Esophagus muscularis mucosa (tissue), 4 donors: ENCODE measurements at regions not wholly inside any gene's neighbourhood (a gene's known extent, or its start where the extent isn't known, plus 50 kb on each side); places are given as distances from the start of the nearest gene placed in this dataset.
"Not testable (repeated sequence)": the region's sequence is repeated elsewhere in the genome, so short reads cannot be mapped to it uniquely, and the experiment has no call there.

Experiments
- DNase-seq: peaks from one replicate; pipeline ENCODE4 v3.0.0-alpha.2; 2017; ENCODE audit errors: extremely low spot score
- H3K27ac ChIP-seq, 4 donors: fragments of 200-600 bp; sonication (generic); replicated peaks in 1 of 4; 1 replicate in 3 of 4; 2 replicates in 1 of 4; pipeline ENCODE4 v1.5.1; 2016 to 2019; ENCODE audit warnings: mild to moderate bottlenecking in 1 of 4
- H3K27me3 ChIP-seq, 4 donors: fragments of 200-600 bp; sonication (generic); one replicate each; pipeline versions ENCODE4 v1.5.1 to v1.6.0; 2016 to 2019
- H3K36me3 ChIP-seq, 4 donors: fragments of 200-600 bp; sonication (generic); one replicate each; pipeline ENCODE4 v1.5.1; 2016 to 2019
- H3K4me1 ChIP-seq, 4 donors: fragments of 200-600 bp; sonication (generic); one replicate each; pipeline ENCODE4 v1.5.1; 2016 to 2019
- H3K4me3 ChIP-seq, 4 donors: fragments of 200-600 bp; sonication (generic); 1 replicate in 2 of 4; 2 replicates in 2 of 4; pipeline ENCODE4 v1.5.1; 2016 to 2019; ENCODE audit warnings: mild to moderate bottlenecking in 4 of 4, moderate library complexity in 1 of 4
- H3K9me3 ChIP-seq, 4 donors: fragments of 200-600 bp; sonication (generic); 1 replicate in 3 of 4; 2 replicates in 1 of 4; pipeline ENCODE4 v1.5.1; 2016 to 2019
- CTCF ChIP-seq, 3 experiments: fragments of 200-600 bp in 2 of 3; fragments of 450-650 bp in 1 of 3; sonication (generic) in 2 of 3; IDR thresholded peaks; one replicate each; pipeline ENCODE4 v1.5.1; 2017 to 2019; ENCODE audit warnings: antibody characterized with exemption in 3 of 3, mild to moderate bottlenecking in 2 of 3, moderate library complexity in 1 of 3
- EP300 ChIP-seq: sonication (generic); formaldehyde crosslinking; IDR thresholded peaks from one replicate; pipeline ENCODE4 v1.6.1; 2017; ENCODE audit warnings: antibody characterized with exemption
- POLR2A ChIP-seq: fragments of 450-650 bp; IDR thresholded peaks from one replicate; pipeline ENCODE4 v1.6.1; 2017; ENCODE audit warnings: antibody characterized with exemption, moderate library complexity, mild to moderate bottlenecking, low read depth
- POLR2AphosphoS5 ChIP-seq, 2 donors: sonication (generic); formaldehyde crosslinking; IDR thresholded peaks; one replicate each; pipeline ENCODE4 v1.6.1; 2017; ENCODE audit warnings: antibody characterized with exemption in 2 of 2
- WGBS: methylation state at CpG from one replicate; pipeline ENCODE4 v1.1.5; 2018; 5-methylcytosine and 5-hydroxymethylcytosine counted together
- intact Hi-C: fragments of 100-400 bp; cut with DNase I; formaldehyde crosslinking; loops from one replicate; pipeline ENCODE4 v1.15.1; 2023

GRCh38 chrX:39427492-39427891 lies 626.2 kb downstream of the MID1IP1 start:
- H3K36me3 ChIP-seq: no peaks in the 10 kb centered on the region
- no peak for DNase-seq
- no peak overlapping the region for H3K4me3 ChIP-seq
- no peaks in the 10 kb centered on the region for H3K9me3 ChIP-seq
- no peaks in the 10 kb centered on the region for H3K27me3 ChIP-seq
- H3K27ac ChIP-seq: peak overlapping the region in 3 of 4 donors; percentile 9 to 59 (median 34)
- WGBS: 39% methylated on average over 6 of the region's 6 CpGs
- TF ChIP-seq POLR2A (no peak), EP300 (no peak), POLR2AphosphoS5 (IDR thresholded peaks at IDR 0.05) (peak in 1 of 2 donors; percentile 37), CTCF (IDR thresholded peaks at IDR 0.05) (no peak)
- H3K4me1 ChIP-seq: peaks cover 0 to 14% (median 13%) of the 10 kb centered on the region in 4 donors
- intact Hi-C loops: no loop called here

GRCh38 chrX:39427906-39428305 lies 626.6 kb downstream of the MID1IP1 start:
- H3K4me3 ChIP-seq: no peak overlapping the region
- WGBS: 68% methylated on average over 3 of the region's 3 CpGs
- TF ChIP-seq POLR2AphosphoS5 (IDR thresholded peaks at IDR 0.05) (no peak), EP300 (no peak), POLR2A (no peak), CTCF (IDR thresholded peaks at IDR 0.05) (no peak)
- intact Hi-C loops: no loop called here
- no peaks in the 10 kb centered on the region for H3K9me3 ChIP-seq
- H3K36me3 ChIP-seq: no peaks in the 10 kb centered on the region
- no peaks in the 10 kb centered on the region for H3K27me3 ChIP-seq
- no peak for DNase-seq
- peaks cover 0 to 14% (median 13%) of the 10 kb centered on the region in 4 donors for H3K4me1 ChIP-seq
- peak overlapping the region in 2 of 4 donors; percentile 34 to 59 for H3K27ac ChIP-seq

DNA sequence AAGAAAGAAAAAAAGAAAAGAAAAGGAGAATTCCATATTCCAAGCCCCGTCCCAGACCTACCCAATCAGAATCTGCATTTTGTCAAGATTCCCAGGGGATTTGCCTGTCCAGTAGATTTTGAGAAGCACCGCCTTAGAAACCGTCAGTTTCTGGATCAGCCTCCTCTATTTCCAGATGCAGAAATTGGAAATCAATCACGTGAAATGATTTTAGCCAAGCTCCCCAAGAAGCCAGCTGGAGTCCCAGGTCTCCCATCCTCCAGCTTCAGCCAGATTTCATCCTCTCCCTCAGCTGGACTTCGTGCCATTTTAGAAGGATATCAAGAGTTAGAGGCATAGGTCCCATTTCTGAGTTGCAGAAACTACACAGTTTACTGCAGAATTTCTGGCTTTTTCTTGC lies 629.3 kb downstream of the MID1IP1 start:
- no peaks in the 10 kb centered on the region for H3K9me3 ChIP-seq
- no peak overlapping the region for H3K27ac ChIP-seq
- no peak overlapping the region for H3K4me3 ChIP-seq
- no peak for TF ChIP-seq POLR2AphosphoS5 (IDR thresholded peaks at IDR 0.05)
- no peak for TF ChIP-seq POLR2A
- H3K4me1 ChIP-seq: peaks cover 0 to 14% (median 13%) of the 10 kb centered on the region in 4 donors
- WGBS: 69% methylated on average over 5 of the region's 5 CpGs
- DNase-seq: no peak
- no peaks in the 10 kb centered on the region for H3K27me3 ChIP-seq
- H3K36me3 ChIP-seq: no peaks in the 10 kb centered on the region
- intact Hi-C loops: no loop called here

GRCh38 chrX:39431893-39432292 lies 630.6 kb downstream of the MID1IP1 start:
- intact Hi-C loops: no loop called here
- WGBS: 38% methylated on average over 2 of the region's 2 CpGs

GRCh38 chrX:39434671-39435070 lies 633.4 kb downstream of the MID1IP1 start:
- DNase-seq, intact Hi-C loops, H3K27me3 ChIP-seq, H3K4me3 ChIP-seq, H3K4me1 ChIP-seq, H3K27ac ChIP-seq, H3K36me3 ChIP-seq: not testable (repeated sequence)
- peaks cover 0 to 14% (median 0%) of the 10 kb centered on the region in 4 donors for H3K9me3 ChIP-seq
- 56% methylated on average over 5 of the region's 5 CpGs for WGBS

More at GRCh38 chrX:39431893-39432292, 630.6 kb downstream of the MID1IP1 start:
- Histone ChIP-seq H3K4me3 (no peak overlapping the region), H3K36me3 (no peaks in the 10 kb centered on the region), H3K4me1 (peaks cover 0 to 14% (median 13%) of the 10 kb centered on the region in 4 donors), H3K9me3 (peaks cover 0 to 6% (median 0%) of the 10 kb centered on the region in 4 donors), H3K27me3 (no peaks in the 10 kb centered on the region), H3K27ac (no peak overlapping the region)
- no peak for DNase-seq
- TF ChIP-seq POLR2AphosphoS5 (IDR thresholded peaks at IDR 0.05) (no peak), EP300 (no peak), CTCF (IDR thresholded peaks at IDR 0.05) (no peak), POLR2A (no peak)

DNA sequence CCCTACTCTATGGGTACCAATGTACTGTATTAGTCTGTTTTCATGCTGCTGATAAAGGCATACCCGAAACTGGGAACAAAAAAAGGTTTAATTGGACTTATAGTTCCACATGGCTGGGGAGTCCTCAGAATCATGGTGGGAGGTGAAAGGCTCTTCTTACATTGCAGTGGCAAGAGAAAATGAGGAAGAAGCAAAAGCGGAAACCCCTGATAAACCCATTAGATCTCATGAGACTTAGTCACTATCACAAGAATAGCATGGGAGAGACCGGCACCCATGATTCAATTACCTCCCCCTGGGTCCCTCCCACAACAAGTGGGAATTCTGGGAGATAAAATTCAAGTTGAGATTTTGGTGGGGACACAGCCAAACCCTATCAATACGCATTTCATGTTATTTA lies 635.3 kb downstream of the MID1IP1 start:
- H3K36me3 ChIP-seq, H3K27me3 ChIP-seq, H3K27ac ChIP-seq, H3K4me1 ChIP-seq, intact Hi-C loops, H3K4me3 ChIP-seq, DNase-seq: not testable (repeated sequence)
- peaks cover 0 to 14% (median 0%) of the 10 kb centered on the region in 4 donors for H3K9me3 ChIP-seq
- WGBS: 77% methylated on average over 4 of the region's 4 CpGs
